NCI-H2196 treated with DMSO at 0.1 percent for 48 hours (cell line): ENCODE measurements at regions not wholly inside any gene's neighbourhood (a gene's known extent, or its start where the extent isn't known, plus 50 kb on each side); places are given as distances from the start of the nearest gene placed in this dataset.

Experiments used
- DNase-seq: peaks from one replicate; lab custom pipeline; 2025; ENCODE audit not compliant: unreplicated experiment; lab: John Stamatoyannopoulos, UW

DNA sequence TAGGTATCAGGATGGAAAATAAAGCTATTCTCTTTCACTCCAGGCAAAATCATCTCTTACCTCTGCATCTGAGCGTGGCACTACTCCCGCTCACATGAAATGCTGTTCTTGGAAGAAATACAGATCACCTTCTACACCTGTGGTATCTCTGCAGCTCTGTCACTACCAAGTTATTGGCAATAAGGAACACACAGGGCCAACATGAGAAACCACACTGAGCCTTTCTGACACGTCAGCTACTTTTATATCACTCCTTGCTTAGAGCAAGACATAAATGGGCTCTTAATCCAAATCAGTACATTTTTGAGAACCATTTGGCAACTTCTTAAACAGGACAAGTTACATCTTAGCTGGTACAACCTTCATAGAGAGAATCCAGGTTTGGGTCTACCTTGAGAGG, 101.8 kb upstream of the GUCY1A1 start:
- DNase-seq: no peak

DNA sequence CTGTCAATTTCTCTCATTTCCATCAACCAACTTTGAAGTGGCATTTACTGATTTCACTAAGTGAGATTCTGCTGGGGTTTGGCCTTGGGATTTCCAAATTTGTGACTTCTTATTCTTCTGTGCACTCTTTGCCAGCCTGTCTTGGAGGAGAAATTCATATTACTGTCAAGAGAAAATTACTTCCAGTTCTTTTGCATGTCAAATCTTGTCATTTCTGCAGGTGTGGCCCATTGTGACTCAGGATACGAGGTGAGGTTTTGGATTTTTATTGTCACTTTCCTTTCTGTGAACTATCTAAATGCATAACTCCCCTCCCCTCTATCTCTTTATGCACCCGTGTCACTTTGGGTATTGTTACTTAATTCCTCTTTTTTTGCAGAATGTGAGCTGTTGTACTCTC, 102.6 kb upstream of the GUCY1A1 start:
- DNase-seq: no peak

DNA sequence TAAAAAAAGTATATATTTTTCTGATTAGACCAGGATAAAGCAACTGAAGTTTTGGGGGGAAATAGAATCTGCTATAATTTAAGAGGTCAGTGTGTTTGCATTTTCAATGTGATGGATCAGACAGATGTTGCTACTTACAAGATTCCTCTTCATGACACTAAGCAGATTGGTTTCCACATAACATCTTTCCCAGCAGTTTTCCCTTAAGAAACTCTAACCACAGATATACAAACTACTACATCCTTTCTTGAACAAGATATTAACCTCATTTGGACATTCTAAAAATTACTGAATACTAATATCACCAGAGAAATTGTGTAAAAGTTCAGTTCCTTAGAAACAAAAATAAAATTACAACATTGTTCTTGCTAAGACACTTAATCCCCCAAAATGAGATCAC, 106.7 kb upstream of the GUCY1A1 start:
- no peak for DNase-seq

DNA sequence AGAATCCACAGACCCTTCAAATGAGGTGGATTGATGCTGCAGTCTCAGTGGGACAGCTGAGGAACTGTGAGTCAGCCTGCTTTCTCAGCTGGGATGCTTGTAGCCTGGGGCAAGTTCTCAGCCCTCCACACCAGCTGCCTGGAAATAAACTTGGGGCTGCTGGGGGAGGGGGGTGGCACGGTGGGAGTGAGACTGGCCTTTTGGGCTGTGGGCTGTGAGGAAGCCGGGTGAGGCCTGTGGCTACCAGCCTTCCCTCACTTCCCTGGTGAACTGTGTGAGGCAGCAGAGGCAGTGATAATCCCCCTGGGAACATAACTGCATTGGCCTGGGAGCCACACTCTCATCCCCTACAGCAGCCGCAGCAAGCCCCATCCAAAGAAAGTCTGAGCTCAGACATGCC, 114.5 kb upstream of the GUCY1A1 start:
- no peak for DNase-seq

DNA sequence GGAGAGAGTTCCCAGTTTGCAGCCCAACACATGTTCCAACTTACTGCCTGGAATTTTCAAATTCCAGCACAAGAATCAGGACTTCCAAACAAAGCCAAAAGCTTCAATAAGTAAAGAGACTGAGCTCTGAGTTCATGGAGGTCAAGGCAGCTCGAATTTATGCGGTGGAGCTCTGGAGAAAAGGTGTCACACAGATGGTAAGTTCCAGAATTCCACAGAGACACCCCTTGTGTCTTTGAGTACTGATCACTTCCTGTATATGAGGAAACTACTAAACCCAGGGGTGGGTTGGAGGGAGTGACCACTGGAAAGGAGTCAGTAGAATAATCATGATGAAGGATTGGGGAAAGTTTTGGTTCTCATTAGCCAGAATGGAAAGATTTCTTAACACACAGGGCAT, 118.5 kb upstream of the GUCY1A1 start:
- no peak for DNase-seq

DNA sequence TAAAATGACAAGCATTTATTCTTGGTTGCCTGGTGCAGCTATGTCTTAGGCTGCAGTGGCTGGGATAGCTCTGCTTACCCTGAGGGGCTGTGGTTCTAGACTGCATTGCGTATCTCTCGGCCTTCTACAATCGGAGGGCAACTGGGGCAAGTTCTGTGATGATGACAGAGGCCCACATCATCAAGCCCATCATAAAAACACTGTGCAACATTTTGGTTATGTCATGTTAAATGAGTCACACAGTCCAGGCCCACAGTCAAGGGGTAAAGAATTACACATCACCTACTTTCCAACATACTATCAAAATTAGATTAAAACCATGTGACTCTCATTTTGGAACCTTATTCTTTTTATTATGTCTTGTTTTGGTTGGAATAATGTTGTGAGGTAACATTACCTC, 120.2 kb upstream of the GUCY1A1 start:
- no peak for DNase-seq

DNA sequence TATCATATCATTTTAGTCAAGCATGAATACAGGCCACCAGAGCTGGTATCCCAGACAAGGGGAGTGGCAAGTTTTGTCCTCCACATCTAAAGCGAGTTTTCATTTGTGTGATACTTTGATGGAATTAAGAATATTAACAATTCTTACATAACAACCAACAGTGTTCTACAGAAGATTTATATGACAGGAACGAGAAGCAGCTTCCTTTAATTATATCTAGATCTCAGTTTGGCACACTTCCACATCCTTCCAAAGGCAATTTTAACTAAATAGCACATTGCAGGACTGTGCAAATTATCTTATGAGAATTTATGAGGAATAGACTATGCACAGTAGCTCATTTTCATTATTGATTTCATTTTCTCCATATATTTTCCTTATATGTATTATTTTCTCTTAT, 121.2 kb upstream of the GUCY1A1 start:
- DNase-seq: no peak

DNA sequence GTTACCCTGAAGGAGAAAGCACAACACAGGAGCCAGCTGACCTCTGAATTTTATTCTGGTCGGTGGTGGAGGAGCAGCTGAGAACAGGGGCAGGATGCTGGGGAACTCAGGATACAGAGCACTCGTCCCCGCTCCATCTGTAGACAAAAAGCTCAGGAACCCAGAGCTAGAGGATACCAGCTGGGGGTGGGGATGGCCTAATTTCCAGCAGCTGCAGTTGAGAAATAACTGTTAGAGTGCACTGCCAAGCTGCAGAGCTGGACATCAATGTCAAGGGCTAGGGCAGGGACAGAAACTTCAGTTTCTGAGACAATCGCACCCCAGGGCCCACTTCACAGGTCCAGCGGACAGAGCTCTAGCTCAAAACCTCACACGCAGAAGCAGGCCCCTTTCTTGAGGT, 122.1 kb upstream of the GUCY1A1 start:
- no peak for DNase-seq

DNA sequence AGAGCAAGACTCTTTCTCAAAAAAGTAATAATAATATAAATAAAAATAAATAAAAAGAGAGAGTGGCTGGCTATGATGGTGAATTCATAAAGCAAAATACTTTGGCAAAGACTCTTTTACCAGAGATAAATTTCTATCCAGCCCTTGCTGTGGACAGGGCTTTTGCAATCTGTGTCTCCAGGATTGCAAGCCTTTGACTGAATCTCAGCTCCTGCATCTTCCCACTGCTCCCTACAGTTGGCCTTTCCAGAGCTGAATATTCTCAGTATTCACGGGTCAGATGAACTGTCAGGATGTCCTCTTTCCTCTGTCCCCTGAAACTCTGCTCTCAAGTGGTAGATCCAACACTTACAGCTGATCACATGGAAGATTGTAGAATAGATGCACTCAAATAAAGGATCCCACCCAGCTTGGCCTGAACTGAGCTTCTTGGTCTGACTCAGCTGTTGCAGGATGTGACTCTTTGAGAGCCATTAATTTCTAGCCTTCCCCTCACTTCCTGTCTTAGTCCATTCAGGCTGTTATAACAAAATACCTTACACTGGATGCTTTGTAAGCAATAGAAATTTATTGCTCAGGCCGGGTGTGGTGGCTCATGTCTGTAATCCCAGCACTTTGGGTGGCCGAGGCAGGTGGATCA, 123.4 kb upstream of the GUCY1A1 start:
- no peak for DNase-seq

DNA sequence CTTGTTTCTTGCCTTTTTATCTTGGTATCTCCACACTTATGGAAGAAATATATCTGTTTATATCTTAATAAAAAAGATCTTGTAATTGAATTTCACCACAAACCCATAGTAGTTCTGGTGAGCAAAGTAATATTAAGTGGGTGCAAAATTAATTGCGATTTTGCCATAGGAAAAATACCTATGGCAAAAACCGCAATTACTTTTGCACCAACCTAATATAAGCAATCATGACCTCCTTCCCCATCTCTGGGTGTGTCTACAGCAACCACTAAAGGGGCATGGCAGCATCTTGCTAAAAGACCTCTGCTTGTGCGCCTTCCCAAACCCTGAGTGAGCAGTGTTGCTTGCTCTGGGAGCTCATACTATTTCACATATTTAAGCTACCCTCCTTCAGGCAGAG, 124.2 kb upstream of the GUCY1A1 start:
- DNase-seq: no peak

DNA sequence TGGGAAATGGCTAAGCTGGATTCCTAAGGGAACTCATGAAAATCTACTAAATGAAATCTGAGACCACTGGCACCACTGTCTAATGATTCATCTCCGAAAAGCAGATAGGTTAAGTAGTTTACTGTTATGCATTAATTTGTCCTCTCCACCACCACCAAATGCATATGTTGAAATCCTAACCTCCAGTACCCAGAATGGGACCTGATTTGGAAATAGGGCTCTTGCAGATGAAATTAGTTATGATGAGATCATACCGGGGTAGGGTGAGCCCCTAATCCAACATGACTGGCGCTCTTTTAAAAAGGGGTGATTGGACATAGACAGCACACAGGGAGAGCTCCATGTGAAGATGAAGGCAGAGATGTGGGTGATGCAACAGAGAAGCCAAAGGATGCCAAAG, 124.9 kb upstream of the GUCY1A1 start:
- no peak for DNase-seq

DNA sequence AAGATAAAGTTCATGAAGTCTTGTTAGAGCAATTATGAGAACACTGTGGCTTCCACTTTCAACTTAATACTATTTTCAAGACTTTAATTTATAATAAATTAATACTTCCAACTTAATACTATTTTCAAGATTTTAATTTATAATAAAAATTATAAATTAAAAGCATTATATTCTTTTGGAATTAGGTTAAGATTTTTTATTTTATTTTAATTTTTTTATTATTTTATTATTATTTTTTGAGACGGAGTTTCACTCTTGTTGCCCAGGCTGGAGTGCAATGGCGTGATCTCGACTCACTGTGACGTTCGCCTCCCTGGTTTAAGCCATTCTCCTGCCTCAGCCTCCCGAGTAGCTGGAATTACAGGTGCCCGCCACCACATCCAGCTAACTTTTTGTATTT, 126.0 kb upstream of the GUCY1A1 start:
- no peak for DNase-seq

DNA sequence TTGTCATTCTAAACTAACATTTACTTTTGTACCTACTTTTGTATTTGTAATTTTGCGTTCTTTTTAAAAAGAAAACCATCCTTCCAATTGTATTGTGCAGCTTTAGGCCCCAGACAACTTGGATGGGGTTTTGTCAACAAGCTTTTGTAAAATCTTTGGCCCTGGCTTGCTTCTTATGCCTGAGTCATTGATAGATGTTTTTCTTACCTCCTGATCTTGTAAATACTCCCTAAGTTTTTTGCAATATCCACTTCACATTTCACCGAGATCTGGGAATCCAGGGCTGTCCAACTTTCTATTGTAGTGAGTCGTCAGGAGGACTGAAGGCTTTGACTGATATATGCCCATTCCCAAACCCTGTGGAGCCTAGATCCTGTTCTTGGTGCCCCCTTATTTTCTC, 126.9 kb upstream of the GUCY1A1 start:
- no peak for DNase-seq

DNA sequence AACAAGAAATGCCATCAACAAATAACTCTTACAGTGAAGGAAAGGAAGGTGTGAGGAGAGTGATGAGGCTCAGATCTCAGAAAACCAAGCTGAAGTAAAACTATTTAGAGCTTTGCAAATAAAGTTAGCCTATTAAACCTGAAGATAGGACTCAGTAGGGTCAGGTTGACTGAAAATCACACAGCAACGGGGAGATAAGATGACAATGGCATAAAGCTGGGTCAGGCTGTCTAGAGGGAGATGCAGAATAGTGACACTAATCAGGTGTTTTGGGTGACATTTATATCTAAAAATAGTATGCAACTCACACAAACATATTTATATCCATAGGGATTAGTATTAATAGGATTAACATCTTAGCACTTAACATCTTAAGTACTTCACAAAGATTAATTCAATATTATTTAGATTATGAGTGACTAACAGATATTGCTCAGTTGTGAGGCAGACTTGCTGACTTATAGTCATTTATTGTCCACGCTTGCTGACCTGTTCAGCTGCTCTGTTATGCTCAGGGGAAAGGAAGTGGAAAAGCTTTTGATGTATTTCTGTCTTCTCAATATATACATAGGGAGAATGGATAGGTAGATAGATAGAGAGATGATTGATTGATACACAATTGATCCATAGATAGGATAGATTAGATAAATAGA, 130.7 kb upstream of the GUCY1A1 start:
- DNase-seq: no peak

DNA sequence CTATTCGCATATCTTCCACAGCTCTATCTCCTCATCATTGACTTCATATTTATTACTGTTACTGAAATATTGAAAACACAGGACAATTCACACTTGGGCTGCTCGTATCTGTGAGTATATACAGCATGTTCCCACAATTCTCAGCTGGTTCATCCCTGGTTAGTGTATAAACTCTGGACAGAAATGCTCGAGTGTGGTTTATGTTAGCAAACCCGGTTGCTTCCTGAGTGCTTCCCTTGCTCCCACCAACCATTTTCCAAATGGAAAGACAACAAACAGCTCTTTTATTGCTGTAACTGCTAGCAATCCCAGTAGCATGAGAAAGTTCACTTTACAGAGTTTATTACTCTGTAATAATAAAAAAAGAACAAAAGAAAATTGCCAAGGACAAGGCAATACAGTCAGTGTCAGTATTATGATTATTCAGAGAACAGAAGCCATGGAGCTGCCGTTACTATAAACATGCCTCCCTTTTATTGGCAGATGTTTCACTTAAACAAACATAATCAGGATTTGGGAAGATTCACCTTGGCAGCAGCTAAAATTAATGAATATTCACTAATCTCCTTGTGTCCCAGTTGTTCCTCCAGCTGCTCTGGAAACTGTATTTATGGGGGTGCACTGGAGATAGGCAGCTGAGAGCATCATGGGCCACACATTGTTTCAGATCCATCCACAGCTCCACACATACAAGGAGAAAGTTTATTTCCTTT, 134.1 kb upstream of the GUCY1A1 start:
- no peak for DNase-seq

DNA sequence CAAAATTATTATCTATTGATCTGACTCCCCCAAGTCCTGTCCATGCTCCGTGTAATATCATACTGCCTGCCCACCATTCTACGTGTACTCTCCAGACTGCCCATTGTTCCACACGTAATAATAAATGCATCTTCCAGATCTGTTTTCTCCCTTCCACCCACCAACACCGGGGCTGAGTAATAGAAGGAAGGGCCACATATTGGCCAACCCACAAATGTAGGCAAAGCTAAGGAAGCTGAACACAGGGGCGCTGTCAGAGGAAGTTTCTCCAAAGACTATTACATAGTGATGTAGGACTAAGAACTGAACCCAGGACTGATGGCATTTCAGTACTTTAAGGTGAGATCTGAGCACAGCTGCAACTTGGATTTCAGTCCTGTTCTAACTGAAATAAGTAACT, 135.8 kb upstream of the GUCY1A1 start:
- DNase-seq: no peak

DNA sequence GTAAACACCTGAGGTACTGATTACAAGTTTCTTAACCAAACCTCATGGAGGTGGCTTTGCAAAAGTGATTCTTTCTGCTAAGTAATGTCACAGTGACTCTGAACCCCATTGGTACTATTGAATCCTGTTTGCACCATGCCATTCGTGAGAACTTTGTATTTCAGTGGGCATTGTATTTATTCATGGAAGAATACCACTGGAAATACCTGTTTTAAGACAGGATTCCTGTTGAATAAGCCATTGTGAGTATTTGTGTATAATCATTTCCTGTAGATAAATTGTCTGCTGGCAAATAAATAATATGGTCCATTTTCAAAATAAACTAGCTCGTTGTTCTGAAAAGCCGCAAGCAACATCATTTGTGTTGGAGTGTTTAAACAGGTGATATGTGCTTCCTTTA, 136.4 kb upstream of the GUCY1A1 start:
- DNase-seq: peak; percentile 4

DNA sequence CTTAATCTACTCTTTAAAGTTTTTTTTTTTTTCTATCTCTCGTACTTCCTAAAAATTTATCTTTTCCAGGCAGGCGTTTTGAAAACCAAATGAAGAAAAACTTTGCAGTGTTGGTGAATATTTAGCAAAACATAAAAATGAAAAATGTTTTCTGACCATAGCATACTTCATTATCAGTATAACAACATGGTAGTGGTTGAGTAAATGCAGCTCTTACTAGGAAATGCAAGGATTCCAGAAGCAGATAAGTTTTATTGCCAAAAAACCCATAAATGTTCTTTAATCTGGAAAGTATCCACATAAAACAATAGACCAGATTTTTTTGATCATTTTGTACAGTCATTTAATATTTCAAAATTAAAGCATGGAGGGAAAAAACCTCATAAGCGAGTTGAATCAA, 136.9 kb upstream of the GUCY1A1 start:
- no peak for DNase-seq

DNA sequence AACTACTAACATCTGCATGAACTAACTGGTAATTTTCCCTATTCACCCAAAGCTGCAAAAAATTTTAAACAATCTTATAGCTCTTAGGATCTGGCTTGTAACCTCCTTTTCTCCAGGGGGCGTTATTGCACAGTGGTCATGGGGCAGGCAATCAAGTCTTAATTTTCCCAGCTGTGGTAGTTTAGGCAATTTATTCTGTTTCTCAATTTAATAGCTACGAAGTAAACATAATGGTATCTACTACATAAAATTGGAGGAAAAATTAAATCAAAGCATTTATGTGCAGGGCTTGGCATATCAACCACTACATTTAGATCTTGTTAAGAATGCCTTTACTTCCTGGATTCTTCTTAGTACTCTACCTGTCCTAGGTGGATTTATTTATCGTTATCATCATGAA, 137.4 kb upstream of the GUCY1A1 start:
- no peak for DNase-seq

DNA sequence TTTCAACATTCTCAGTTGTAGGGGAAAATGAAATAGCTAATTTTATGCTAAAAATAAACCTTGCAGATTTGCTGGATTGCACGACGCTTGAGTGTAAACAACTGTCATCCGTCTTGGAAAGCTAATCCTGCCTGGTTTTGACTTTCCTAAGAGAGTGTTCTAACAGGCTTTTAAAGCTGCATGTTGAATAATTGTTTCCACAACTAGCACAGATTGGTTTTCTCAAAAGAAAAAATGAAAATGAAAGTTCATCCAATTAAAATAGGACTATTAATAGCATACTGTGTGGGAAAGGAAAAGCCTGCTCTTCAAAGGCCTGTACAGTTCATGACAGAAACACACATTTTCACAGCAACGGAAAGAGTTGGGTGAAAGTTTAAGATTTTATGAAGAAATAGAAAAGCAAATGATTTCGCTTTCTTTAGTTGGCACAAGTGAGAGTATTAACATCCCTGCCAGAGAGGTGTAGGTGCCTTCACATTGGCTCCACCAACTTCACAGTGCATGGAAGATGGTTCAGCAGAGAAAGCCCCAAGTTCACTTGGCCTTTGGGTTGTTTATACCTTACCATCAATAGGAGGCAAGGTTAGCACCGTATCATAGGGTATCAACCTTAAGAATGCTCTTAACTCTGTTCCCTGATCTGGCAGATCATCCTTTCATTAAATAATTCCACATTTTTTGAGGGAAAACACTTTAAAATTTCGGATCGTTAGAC, 140.0 kb upstream of the GUCY1A1 start:
- no peak for DNase-seq

DNA sequence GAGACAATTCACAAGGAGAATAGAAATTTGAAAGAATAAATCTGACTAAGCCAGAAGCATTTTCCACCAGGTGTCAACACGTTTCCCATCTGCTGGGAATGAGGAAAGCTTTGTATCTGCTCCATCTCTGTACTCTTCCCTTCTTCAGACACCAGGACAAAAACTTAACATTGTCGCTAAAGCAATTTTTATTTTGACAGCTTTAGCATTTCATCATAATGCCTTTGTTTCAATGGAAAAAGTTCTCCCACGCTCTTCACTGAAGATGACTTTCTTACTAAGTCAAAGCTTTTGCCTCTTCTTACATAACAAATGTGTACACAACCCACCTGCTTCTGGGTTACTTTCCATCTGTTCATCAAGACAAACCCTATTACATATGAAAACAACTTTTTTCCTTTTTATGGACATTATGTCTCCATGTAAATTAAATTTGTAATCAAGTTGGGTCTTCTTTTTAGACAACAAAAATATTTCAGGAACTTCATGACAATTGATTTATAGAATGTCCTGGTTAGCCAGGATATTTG, 141.7 kb upstream of the GUCY1A1 start:
- no peak for DNase-seq

DNA sequence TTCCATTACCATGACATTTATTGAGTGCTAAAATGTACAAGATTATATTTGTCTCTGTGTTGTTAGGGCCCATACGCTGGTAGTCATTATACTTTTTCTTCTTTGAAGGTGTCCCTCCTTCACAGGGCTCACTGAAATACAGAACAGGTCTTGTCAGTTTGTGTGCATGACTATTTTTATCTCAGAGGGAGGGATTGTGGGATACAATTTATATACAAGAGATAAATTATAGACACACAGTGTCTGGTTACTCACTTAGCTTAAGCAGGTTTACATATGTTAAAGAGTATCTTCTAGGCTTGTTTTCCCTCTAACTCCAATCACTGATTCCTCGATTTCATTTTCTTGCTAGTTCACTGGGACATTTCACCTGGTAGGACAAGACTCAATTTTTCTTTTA, 143.3 kb upstream of the GUCY1A1 start:
- DNase-seq: no peak
